Iris pigment epithelial cell (primary cell): ENCODE measurements at regions not wholly inside any gene's neighbourhood (a gene's known extent, or its start where the extent isn't known, plus 50 kb on each side); places are given as distances from the start of the nearest gene placed in this dataset.
A peak's percentile ranks its signal among the peaks of the same experiment; 100 is the strongest.
"Not testable (repeated sequence)": the region's sequence is repeated elsewhere in the genome, so short reads cannot be mapped to it uniquely, and the experiment has no call there.

Experiments
- DNase-seq: peaks from one replicate; pipeline ENCODE4 v3.0.0-alpha.2; 2011; ENCODE audit warnings: low read depth

GRCh38 chrX:64853424-64853823, 122.8 kb downstream of the ZC4H2 start:
- DNase-seq, result no peak

- no peak for DNase-seq
Measured at GRCh38 chrX:64850371-64851082, 125.7 kb downstream of the ZC4H2 start.

GRCh38 chrX:64843224-64843623, 133.0 kb downstream of the ZC4H2 start:
- no peak for DNase-seq

- DNase-seq, result no peak
Measured at GRCh38 chrX:64842492-64842891, 133.8 kb downstream of the ZC4H2 start.

- no peak for DNase-seq
Measured at GRCh38 chrX:64805683-64806082, 170.6 kb downstream of the ZC4H2 start.

GRCh38 chrX:64792598-64793337, 183.5 kb downstream of the ZC4H2 start:
- no peak for DNase-seq

- no peak for DNase-seq
Measured at GRCh38 chrX:64782923-64783322, 193.3 kb downstream of the ZC4H2 start.

- no peak for DNase-seq
Measured at GRCh38 chrX:64758047-64758446, 218.2 kb downstream of the ZC4H2 start.

- peak; percentile 1 for DNase-seq
Measured at GRCh38 chrX:64739792-64740378, 236.4 kb downstream of the ZC4H2 start.

GRCh38 chrX:64698317-64698716, 277.9 kb downstream of the ZC4H2 start:
- no peak for DNase-seq

GRCh38 chrX:64695372-64695771, 280.9 kb downstream of the ZC4H2 start:
- DNase-seq, result not testable (repeated sequence)

- DNase-seq, result no peak
Measured at GRCh38 chrX:64662876-64663275, 267.6 kb upstream of the MTMR8 start.

GRCh38 chrX:64657229-64657628, 262.0 kb upstream of the MTMR8 start:
- DNase-seq, result not testable (repeated sequence)

- DNase-seq, result no peak
Measured at GRCh38 chrX:64642482-64642881, 247.2 kb upstream of the MTMR8 start.
